Brain microvascular endothelial cell (primary cell): ENCODE measurements at regions not wholly inside any gene's neighbourhood (a gene's known extent, or its start where the extent isn't known, plus 50 kb on each side); places are given as distances from the start of the nearest gene placed in this dataset.
"Not testable (repeated sequence)": the region's sequence is repeated elsewhere in the genome, so short reads cannot be mapped to it uniquely, and the experiment has no call there.

Source experiments
- DNase-seq: peaks from one replicate; pipeline ENCODE4 v3.0.0-alpha.2; 2020
- H3K27ac ChIP-seq: fragments of 250-450 bp; sonication (Bioruptor Pico); 2 replicates; pipeline ENCODE4 v1.5.1; 2020; ENCODE audit warnings: mild to moderate bottlenecking, moderate library complexity
- H3K27me3 ChIP-seq: fragments of 250-450 bp; sonication (Bioruptor Pico); replicated peaks from 2 replicates; pipeline ENCODE4 v1.5.1; 2020; ENCODE audit warnings: mild to moderate bottlenecking
- H3K36me3 ChIP-seq: fragments of 250-450 bp; sonication (Bioruptor Pico); replicated peaks from 2 replicates; pipeline ENCODE4 v1.5.1; 2020; ENCODE audit warnings: mild to moderate bottlenecking
- H3K4me3 ChIP-seq: 2 replicates; pipeline ENCODE4 v1.5.1; 2011; ENCODE audit warnings: low read depth, mild to moderate bottlenecking, control low read depth, low read length, moderate library complexity
- CTCF ChIP-seq: IDR thresholded peaks from 2 replicates; pipeline ENCODE4 v1.5.1; 2011; ENCODE audit warnings: low read depth, mild to moderate bottlenecking, moderate library complexity, low read length, control low read depth, inconsistent platforms; ENCODE audit errors: missing control alignments
- in situ Hi-C: cut with HindIII; loops from 2 replicates; pipeline ENCODE4 v1.10.0; 2017; ENCODE audit warnings: low sequenced_read_pairs, low pct_ligation_motif_present

GRCh38 chr7:84720456-84721097, 466.3 kb downstream of the SEMA3D start:
- peak overlapping the region; percentile 56 for H3K27ac ChIP-seq
- H3K27me3 ChIP-seq = no peaks in the 10 kb centered on the region
- no peaks in the 10 kb centered on the region for H3K36me3 ChIP-seq
- DNase-seq = no peak
- H3K4me3 ChIP-seq = no peak overlapping the region
- in situ Hi-C loops = no loop called here
- TF ChIP-seq CTCF = no peak

GRCh38 chr7:84714765-84715164, 472.1 kb downstream of the SEMA3D start:
- H3K4me3 ChIP-seq = no peak overlapping the region
- H3K27me3 ChIP-seq = no peaks in the 10 kb centered on the region
- TF ChIP-seq CTCF = no peak
- DNase-seq = no peak
- H3K36me3 ChIP-seq = no peaks in the 10 kb centered on the region
- in situ Hi-C loops = no loop called here
- no peak overlapping the region for H3K27ac ChIP-seq

- Histone ChIP-seq H3K4me3 (no peak overlapping the region), H3K27me3 (no peaks in the 10 kb centered on the region), H3K27ac (no peak overlapping the region), H3K36me3 (no peaks in the 10 kb centered on the region)
- in situ Hi-C loops = no loop called here
- TF ChIP-seq CTCF = no peak
- DNase-seq = no peak
These were observed 474.3 kb downstream of the SEMA3D start for GRCh38 chr7:84712374-84713121.

- H3K36me3 ChIP-seq, H3K4me3 ChIP-seq, H3K27ac ChIP-seq, in situ Hi-C loops, DNase-seq, H3K27me3 ChIP-seq: not testable (repeated sequence)
These were observed 476.3 kb downstream of the SEMA3D start for GRCh38 chr7:84710538-84710937.

- no peaks in the 10 kb centered on the region for H3K36me3 ChIP-seq
- in situ Hi-C loops = no loop called here
- no peak overlapping the region for H3K27ac ChIP-seq
- H3K27me3 ChIP-seq = no peaks in the 10 kb centered on the region
- no peak for DNase-seq
- no peak for TF ChIP-seq CTCF
- no peak overlapping the region for H3K4me3 ChIP-seq
These were observed 481.1 kb downstream of the SEMA3D start for GRCh38 chr7:84705706-84706105.

- Histone ChIP-seq H3K36me3 (no peaks in the 10 kb centered on the region), H3K4me3 (no peak overlapping the region), H3K27ac (no peak overlapping the region), H3K27me3 (no peaks in the 10 kb centered on the region)
- DNase-seq = no peak
- TF ChIP-seq CTCF = no peak
- in situ Hi-C loops = no loop called here
These were observed 481.8 kb downstream of the SEMA3D start for GRCh38 chr7:84705079-84705478.
